Neural progenitor cell (in vitro differentiated cells): ENCODE measurements at regions not wholly inside any gene's neighbourhood (a gene's known extent, or its start where the extent isn't known, plus 50 kb on each side); places are given as distances from the start of the nearest gene placed in this dataset.

Source experiments
- CTCF ChIP-seq: fragments of 200-600 bp; sonication (generic); IDR thresholded peaks from 2 replicates; pipeline ENCODE4 v1.5.1; 2017; ENCODE audit warnings: antibody characterized with exemption, mild to moderate bottlenecking
- EZH2phosphoT487 ChIP-seq: fragments of 200-600 bp; sonication (generic); IDR thresholded peaks from 2 replicates; pipeline ENCODE4 v1.6.1; 2017; ENCODE audit warnings: antibody characterized with exemption

- TF ChIP-seq CTCF (no peak), EZH2phosphoT487 (no peak)
These were observed 85.1 kb upstream of the FAM20C start for GRCh38 chr7:107233-107632.
